Fibroblast of lung (primary cell): ENCODE measurements at regions not wholly inside any gene's neighbourhood (a gene's known extent, or its start where the extent isn't known, plus 50 kb on each side); places are given as distances from the start of the nearest gene placed in this dataset.

Source experiments
- DNase-seq, 2 donors: peaks; one replicate each; pipeline versions ENCODE4 v3.0.0 to v3.0.0-alpha.2; 2010; ENCODE audit warnings: low read depth in 2 of 2
- H2AFZ ChIP-seq: 2 replicates; pipeline ENCODE4 v1.5.1; 2012; ENCODE audit warnings: low read length, control low read depth, inconsistent platforms
- H3K27ac ChIP-seq: 2 replicates; pipeline ENCODE4 v1.5.1; 2011; ENCODE audit warnings: low read length, control low read depth; ENCODE audit not compliant: insufficient read depth
- H3K27me3 ChIP-seq: 2 replicates; pipeline ENCODE4 v1.5.1; 2011; ENCODE audit warnings: mild to moderate bottlenecking, low read length; ENCODE audit not compliant: control insufficient read depth, insufficient read depth
- H3K36me3 ChIP-seq: 2 replicates; pipeline ENCODE4 v1.5.1; 2011; ENCODE audit warnings: low read length; ENCODE audit not compliant: control insufficient read depth, insufficient read depth
- H3K4me1 ChIP-seq: 2 replicates; pipeline ENCODE4 v1.5.1; 2011; ENCODE audit warnings: low read length; ENCODE audit not compliant: control insufficient read depth, insufficient read depth; ENCODE audit errors: extremely low read depth
- H3K4me2 ChIP-seq: 2 replicates; pipeline ENCODE4 v1.5.1; 2011; ENCODE audit warnings: low read length, control low read depth; ENCODE audit not compliant: insufficient read depth; ENCODE audit errors: extremely low read depth
- H3K4me3 ChIP-seq, 4 experiments: fragments of 200-600 bp in 1 of 4; sonication (generic) in 1 of 4; replicated peaks in 1 of 4; 2 replicates each; pipeline ENCODE4 v1.5.1; 2011 to 2016; ENCODE audit warnings: low read length in 4 of 4, low read depth in 3 of 4, mild to moderate bottlenecking in 3 of 4, control low read depth in 2 of 4, inconsistent platforms in 1 of 4, mixed read lengths in 1 of 4; ENCODE audit not compliant: insufficient read depth in 1 of 4; ENCODE audit errors: control extremely low read depth in 1 of 4
- H3K79me2 ChIP-seq: 2 replicates; pipeline ENCODE4 v1.5.1; 2012; ENCODE audit warnings: mild to moderate bottlenecking, low read length, inconsistent platforms; ENCODE audit not compliant: control insufficient read depth, insufficient read depth
- H3K9ac ChIP-seq: 2 replicates; pipeline ENCODE4 v1.5.1; 2011; ENCODE audit warnings: mild to moderate bottlenecking, low read length, control low read depth; ENCODE audit not compliant: insufficient read depth
- H3K9me3 ChIP-seq: 2 replicates; pipeline ENCODE4 v1.5.1; 2012; ENCODE audit warnings: low read depth, low read length; ENCODE audit not compliant: control insufficient read depth, insufficient read depth
- H4K20me1 ChIP-seq: 2 replicates; pipeline ENCODE4 v1.5.1; 2011; ENCODE audit warnings: low read length; ENCODE audit not compliant: control insufficient read depth, insufficient read depth; ENCODE audit errors: extremely low read depth
- EZH2 ChIP-seq: IDR thresholded peaks from 2 replicates; pipeline ENCODE4 v1.5.1; 2012; ENCODE audit warnings: low read length, control low read depth, mild to moderate bottlenecking; ENCODE audit errors: missing control alignments
- TF ChIP-seq, protein P1 (sequence below), 2 donors: IDR thresholded peaks in 1 of 2; conservative IDR thresholded peaks in 1 of 2; 1 replicate in 1 of 2; 2 replicates in 1 of 2; pipeline ENCODE4 v1.5.1; 2011 to 2012; ENCODE audit warnings: low read length in 2 of 2, control low read depth in 1 of 2, inconsistent platforms in 1 of 2, low read depth in 1 of 2, mild to moderate bottlenecking in 1 of 2

DNA sequence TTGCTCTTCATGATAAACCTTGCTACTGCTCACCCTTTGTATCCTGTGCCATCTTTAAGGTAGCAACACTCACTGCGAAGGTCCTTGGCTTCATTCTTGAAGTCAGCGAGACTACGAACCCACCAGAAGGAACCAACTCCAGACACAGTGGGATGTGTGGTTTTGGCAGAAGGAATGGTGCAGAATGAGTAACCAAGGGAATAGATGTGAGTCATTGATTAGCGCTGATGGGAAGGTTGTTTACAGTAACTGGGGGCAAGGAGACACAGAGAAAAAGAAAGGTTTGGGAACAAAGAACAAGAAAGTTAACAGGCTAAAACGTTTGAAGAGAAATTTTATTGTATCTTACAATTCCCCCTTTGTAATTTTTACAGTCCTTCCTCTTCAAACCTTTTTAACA is 266.1 kb upstream of the AMELY start:
- no peaks in the 10 kb centered on the region for H3K9me3 ChIP-seq
- no peaks in the 10 kb centered on the region for H4K20me1 ChIP-seq
- no peak overlapping the region for H3K4me2 ChIP-seq
- H3K27me3 ChIP-seq: no peaks in the 10 kb centered on the region
- DNase-seq: no peak
- no peak overlapping the region for H2AFZ ChIP-seq
- no peak overlapping the region for H3K27ac ChIP-seq
- no peak overlapping the region for H3K4me3 ChIP-seq
- no peak for TF ChIP-seq EZH2
- TF ChIP-seq, protein P1, sequence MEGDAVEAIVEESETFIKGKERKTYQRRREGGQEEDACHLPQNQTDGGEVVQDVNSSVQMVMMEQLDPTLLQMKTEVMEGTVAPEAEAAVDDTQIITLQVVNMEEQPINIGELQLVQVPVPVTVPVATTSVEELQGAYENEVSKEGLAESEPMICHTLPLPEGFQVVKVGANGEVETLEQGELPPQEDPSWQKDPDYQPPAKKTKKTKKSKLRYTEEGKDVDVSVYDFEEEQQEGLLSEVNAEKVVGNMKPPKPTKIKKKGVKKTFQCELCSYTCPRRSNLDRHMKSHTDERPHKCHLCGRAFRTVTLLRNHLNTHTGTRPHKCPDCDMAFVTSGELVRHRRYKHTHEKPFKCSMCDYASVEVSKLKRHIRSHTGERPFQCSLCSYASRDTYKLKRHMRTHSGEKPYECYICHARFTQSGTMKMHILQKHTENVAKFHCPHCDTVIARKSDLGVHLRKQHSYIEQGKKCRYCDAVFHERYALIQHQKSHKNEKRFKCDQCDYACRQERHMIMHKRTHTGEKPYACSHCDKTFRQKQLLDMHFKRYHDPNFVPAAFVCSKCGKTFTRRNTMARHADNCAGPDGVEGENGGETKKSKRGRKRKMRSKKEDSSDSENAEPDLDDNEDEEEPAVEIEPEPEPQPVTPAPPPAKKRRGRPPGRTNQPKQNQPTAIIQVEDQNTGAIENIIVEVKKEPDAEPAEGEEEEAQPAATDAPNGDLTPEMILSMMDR (conservative IDR thresholded peaks at IDR 0.05 in 1 of 2, IDR thresholded peaks at IDR 0.05 in 1 of 2; ENCODE audit: low read depth in 1 of 2, low read length in 2 of 2): no peak
- H3K4me1 ChIP-seq: no peaks in the 10 kb centered on the region
- no peak overlapping the region for H3K9ac ChIP-seq
- no peaks in the 10 kb centered on the region for H3K79me2 ChIP-seq
- no peaks in the 10 kb centered on the region for H3K36me3 ChIP-seq

DNA sequence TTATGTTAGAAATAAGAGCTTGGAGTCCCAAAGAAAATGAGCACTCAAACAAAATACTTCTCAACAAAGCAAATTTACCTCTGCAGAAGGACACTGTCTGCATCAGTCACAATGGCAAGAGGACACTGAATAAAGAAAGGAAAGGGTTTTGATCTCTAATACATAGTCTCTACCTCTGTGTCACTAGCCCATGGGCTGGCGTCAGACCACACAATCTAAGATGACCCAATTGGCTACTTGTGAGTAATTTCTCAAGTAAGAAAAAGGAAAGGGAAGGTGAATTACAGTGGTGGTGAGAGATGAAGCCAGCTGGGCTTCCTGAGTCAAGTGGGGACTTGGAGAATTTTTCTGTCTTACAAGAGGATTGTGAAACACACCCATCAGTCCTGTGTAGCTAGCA is 257.9 kb upstream of the AMELY start:
- Histone ChIP-seq H3K4me2 (no peak overlapping the region), H3K27ac (no peak overlapping the region), H3K27me3 (no peaks in the 10 kb centered on the region), H3K4me3 (no peak overlapping the region), H3K9me3 (no peaks in the 10 kb centered on the region), H3K9ac (no peak overlapping the region), H3K4me1 (no peaks in the 10 kb centered on the region), H3K36me3 (no peaks in the 10 kb centered on the region), H3K79me2 (no peaks in the 10 kb centered on the region), H2AFZ (no peak overlapping the region), H4K20me1 (no peaks in the 10 kb centered on the region)
- DNase-seq: no peak
- TF ChIP-seq, protein P1 (conservative IDR thresholded peaks at IDR 0.05 in 1 of 2, IDR thresholded peaks at IDR 0.05 in 1 of 2; ENCODE audit: low read depth in 1 of 2, low read length in 2 of 2): no peak
- no peak for TF ChIP-seq EZH2

DNA sequence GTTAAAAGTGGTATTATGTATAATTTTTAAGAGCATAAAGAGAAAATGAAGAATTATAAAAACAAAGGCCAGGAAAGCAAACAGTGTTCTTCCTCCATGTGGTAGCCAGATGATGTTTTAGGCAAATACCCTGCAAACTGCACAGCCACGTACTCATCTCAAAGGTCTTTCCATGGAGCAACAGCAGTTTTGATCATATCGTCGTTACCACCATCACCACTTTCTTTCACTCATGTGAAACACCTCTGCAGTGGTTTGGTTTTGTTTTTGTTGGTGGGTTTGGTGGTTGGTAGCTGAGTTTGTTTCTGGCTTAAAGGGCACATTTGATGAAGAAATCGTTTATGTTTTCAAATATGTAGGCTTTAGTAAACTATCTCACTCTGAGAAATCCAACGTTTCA is 229.9 kb upstream of the AMELY start:
- Histone ChIP-seq H3K79me2 (no peaks in the 10 kb centered on the region), H3K9me3 (no peaks in the 10 kb centered on the region), H3K4me2 (no peak overlapping the region), H3K36me3 (no peaks in the 10 kb centered on the region), H3K4me1 (no peaks in the 10 kb centered on the region), H3K27me3 (no peaks in the 10 kb centered on the region), H3K9ac (no peak overlapping the region), H3K27ac (no peak overlapping the region), H3K4me3 (no peak overlapping the region), H4K20me1 (no peaks in the 10 kb centered on the region), H2AFZ (no peak overlapping the region)
- TF ChIP-seq, protein P1 (conservative IDR thresholded peaks at IDR 0.05 in 1 of 2, IDR thresholded peaks at IDR 0.05 in 1 of 2; ENCODE audit: low read depth in 1 of 2, low read length in 2 of 2): no peak
- no peak for TF ChIP-seq EZH2
- no peak for DNase-seq
